ENCODE measurements at regions not wholly inside any gene's neighbourhood (a gene's known extent, or its start where the extent isn't known, plus 50 kb on each side); places are given as distances from the start of the nearest gene placed in this dataset.
"Not testable (repeated sequence)": the region's sequence is repeated elsewhere in the genome, so short reads cannot be mapped to it uniquely, and the experiment has no call there.

- DNase-seq = no peak
Observed at GRCh38 chr12:41661141-41661765, 473.1 kb downstream of the PDZRN4 start.

GRCh38 chr12:41656454-41656853, 468.3 kb downstream of the PDZRN4 start:
- DNase-seq = no peak

GRCh38 chr12:41653386-41654326, 465.5 kb downstream of the PDZRN4 start:
- no peak for DNase-seq

- DNase-seq = no peak
Observed at GRCh38 chr12:41652981-41653380, 464.9 kb downstream of the PDZRN4 start.

GRCh38 chr12:41645624-41646023, 457.5 kb downstream of the PDZRN4 start:
- DNase-seq = no peak

- DNase-seq = not testable (repeated sequence)
Observed at GRCh38 chr12:41642808-41643207, 454.7 kb downstream of the PDZRN4 start.

- no peak for DNase-seq
Observed at GRCh38 chr12:41636653-41637052, 448.5 kb downstream of the PDZRN4 start.

GRCh38 chr12:41635626-41636364, 447.7 kb downstream of the PDZRN4 start:
- DNase-seq = no peak

GRCh38 chr12:41634091-41634490, 446.0 kb downstream of the PDZRN4 start:
- DNase-seq = no peak

GRCh38 chr12:41629611-41630010, 441.5 kb downstream of the PDZRN4 start:
- DNase-seq = no peak

GRCh38 chr12:41627476-41627875, 439.4 kb downstream of the PDZRN4 start:
- DNase-seq = no peak

- no peak for DNase-seq
Observed at GRCh38 chr12:41624571-41624970, 436.5 kb downstream of the PDZRN4 start.
